Immature natural killer cell (primary cell): ENCODE measurements at regions not wholly inside any gene's neighbourhood (a gene's known extent, or its start where the extent isn't known, plus 50 kb on each side); places are given as distances from the start of the nearest gene placed in this dataset.
A peak's percentile ranks its signal among the peaks of the same experiment; 100 is the strongest.

Experiments used
- DNase-seq, 3 donors: peaks; one replicate each; pipeline ENCODE4 v3.0.0; 2022; ENCODE audit warnings: mixed read lengths in 1 of 3
- H3K27ac Mint-ChIP-seq, 6 donors: one replicate each; pipeline ENCODE4 v1.8.0; 2020; ENCODE audit warnings: mixed read lengths in 6 of 6, mild to moderate bottlenecking in 5 of 6, inconsistent platforms in 4 of 6, moderate library complexity in 3 of 6
- H3K27me3 Mint-ChIP-seq, 3 donors: one replicate each; pipeline ENCODE4 v1.8.0; 2020 to 2021; ENCODE audit warnings: low read depth in 3 of 3, mild to moderate bottlenecking in 3 of 3, mixed read lengths in 3 of 3, moderate library complexity in 3 of 3, inconsistent platforms in 1 of 3
- H3K36me3 Mint-ChIP-seq, 3 donors: one replicate each; pipeline ENCODE4 v1.8.0; 2020; ENCODE audit warnings: mixed read lengths in 3 of 3, inconsistent platforms in 2 of 3, mild to moderate bottlenecking in 2 of 3
- H3K4me1 Mint-ChIP-seq, 2 donors: one replicate each; pipeline ENCODE4 v1.8.0; 2020; ENCODE audit warnings: inconsistent platforms in 2 of 2, mild to moderate bottlenecking in 2 of 2, mixed read lengths in 2 of 2, moderate library complexity in 1 of 2
- H3K4me3 Mint-ChIP-seq, 5 donors: one replicate each; pipeline ENCODE4 v1.8.0; 2020; ENCODE audit warnings: mild to moderate bottlenecking in 5 of 5, mixed read lengths in 5 of 5, inconsistent platforms in 3 of 5, moderate library complexity in 3 of 5
- H3K9me3 Mint-ChIP-seq, 6 donors: one replicate each; pipeline ENCODE4 v1.8.0; 2020; ENCODE audit warnings: mild to moderate bottlenecking in 6 of 6, mixed read lengths in 6 of 6, inconsistent platforms in 4 of 6, moderate library complexity in 3 of 6

DNA sequence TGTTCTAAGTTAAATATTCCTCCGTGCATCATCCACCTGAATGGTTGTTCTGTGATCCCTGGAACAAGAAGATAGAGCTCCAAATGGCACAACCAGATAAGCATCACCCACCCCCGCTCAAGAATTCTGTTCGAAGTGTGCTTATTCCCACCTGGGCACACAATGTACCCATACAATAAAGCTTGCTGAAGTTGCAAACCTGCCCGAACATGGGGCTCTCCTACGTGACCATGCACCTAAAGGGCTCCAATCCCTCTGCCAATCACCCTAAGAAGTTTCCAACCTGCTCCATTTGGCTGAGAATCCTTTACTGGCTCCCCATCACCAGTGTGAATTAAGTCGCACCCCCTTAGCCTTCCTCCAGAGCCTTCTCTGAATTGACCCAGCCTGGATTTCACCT is 1157.4 kb downstream of the TBC1D22A start:
- H3K4me1 Mint-ChIP-seq, result peaks cover 5 to 25% of the 10 kb centered on the region in 2 donors

GRCh38 chr22:47919001-47919441 is 1156.6 kb downstream of the TBC1D22A start:
- DNase-seq, result no peak
- peaks cover 5 to 25% of the 10 kb centered on the region in 2 donors for H3K4me1 Mint-ChIP-seq
- peaks cover 2 to 14% (median 13%) of the 10 kb centered on the region in 3 donors for H3K27me3 Mint-ChIP-seq
- H3K9me3 Mint-ChIP-seq, result no peaks in the 10 kb centered on the region
- peak overlapping the region in 4 of 5 donors; percentile 46 to 73 (median 48) for H3K4me3 Mint-ChIP-seq
- H3K27ac Mint-ChIP-seq, result no peak overlapping the region
- no peaks in the 10 kb centered on the region for H3K36me3 Mint-ChIP-seq

More for the DNA sequence above, 1157.4 kb downstream of the TBC1D22A start:
- H3K36me3 Mint-ChIP-seq, result no peaks in the 10 kb centered on the region
- no peaks in the 10 kb centered on the region for H3K9me3 Mint-ChIP-seq
- no peak overlapping the region for H3K4me3 Mint-ChIP-seq
- H3K27me3 Mint-ChIP-seq, result peaks cover 0 to 13% (median 12%) of the 10 kb centered on the region in 3 donors
- no peak for DNase-seq
- H3K27ac Mint-ChIP-seq, result no peak overlapping the region

GRCh38 chr22:47918276-47918921 is 1155.9 kb downstream of the TBC1D22A start:
- DNase-seq, result peak in 2 of 3 donors; percentile 65 to 68
- Mint-ChIP-seq H3K4me1 (peaks cover 5 to 25% of the 10 kb centered on the region in 2 donors), H3K27me3 (peaks cover 5 to 14% (median 8%) of the 10 kb centered on the region in 3 donors), H3K4me3 (peak overlapping the region in 4 of 5 donors; percentile 46 to 73 (median 48)), H3K36me3 (no peaks in the 10 kb centered on the region), H3K27ac (peak overlapping the region in 2 of 6 donors; percentile 47 to 67), H3K9me3 (no peaks in the 10 kb centered on the region)

GRCh38 chr22:47914481-47915097 is 1152.1 kb downstream of the TBC1D22A start:
- H3K4me3 Mint-ChIP-seq, result no peak overlapping the region
- H3K27me3 Mint-ChIP-seq, result peaks cover 11 to 13% (median 12%) of the 10 kb centered on the region in 3 donors
- H3K4me1 Mint-ChIP-seq, result peaks cover 5 to 22% of the 10 kb centered on the region in 2 donors
- peaks cover 0 to 16% (median 11%) of the 10 kb centered on the region in 6 donors for H3K9me3 Mint-ChIP-seq
- peaks cover 4 to 10% (median 8%) of the 10 kb centered on the region in 3 donors for H3K36me3 Mint-ChIP-seq
- no peak for DNase-seq
- H3K27ac Mint-ChIP-seq, result no peak overlapping the region

DNA sequence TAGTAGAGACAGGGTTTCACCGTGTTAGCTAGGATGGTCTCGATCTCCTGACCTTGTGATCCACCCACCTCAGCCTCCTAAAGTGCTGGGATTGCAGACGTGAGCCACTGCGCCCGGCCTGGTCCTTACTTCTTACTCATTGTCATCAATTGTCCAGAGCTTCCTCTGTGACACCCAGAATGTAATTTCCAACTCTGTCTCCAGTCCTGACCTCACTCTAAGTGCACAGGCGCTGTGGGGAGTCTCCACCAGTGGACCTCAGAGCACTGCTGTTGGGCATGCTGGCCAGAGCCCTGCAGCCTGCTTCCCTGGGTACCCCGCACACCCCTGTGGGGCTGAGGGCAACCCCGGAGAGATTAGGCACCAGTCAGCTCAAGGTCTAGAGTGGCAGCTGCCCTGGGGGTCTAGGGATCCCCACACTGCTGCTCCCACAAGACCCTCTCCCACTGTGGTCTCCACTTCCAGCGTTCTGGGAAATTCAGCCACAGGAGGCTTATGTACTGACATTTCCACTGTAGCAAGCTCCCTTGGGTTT is 1140.3 kb downstream of the TBC1D22A start:
- no peaks in the 10 kb centered on the region for H3K4me1 Mint-ChIP-seq
- H3K9me3 Mint-ChIP-seq, result no peaks in the 10 kb centered on the region
- no peak overlapping the region for H3K4me3 Mint-ChIP-seq
- no peak for DNase-seq
- no peak overlapping the region for H3K27ac Mint-ChIP-seq
- H3K27me3 Mint-ChIP-seq, result peaks cover 3 to 9% (median 5%) of the 10 kb centered on the region in 3 donors
- H3K36me3 Mint-ChIP-seq, result no peaks in the 10 kb centered on the region

DNA sequence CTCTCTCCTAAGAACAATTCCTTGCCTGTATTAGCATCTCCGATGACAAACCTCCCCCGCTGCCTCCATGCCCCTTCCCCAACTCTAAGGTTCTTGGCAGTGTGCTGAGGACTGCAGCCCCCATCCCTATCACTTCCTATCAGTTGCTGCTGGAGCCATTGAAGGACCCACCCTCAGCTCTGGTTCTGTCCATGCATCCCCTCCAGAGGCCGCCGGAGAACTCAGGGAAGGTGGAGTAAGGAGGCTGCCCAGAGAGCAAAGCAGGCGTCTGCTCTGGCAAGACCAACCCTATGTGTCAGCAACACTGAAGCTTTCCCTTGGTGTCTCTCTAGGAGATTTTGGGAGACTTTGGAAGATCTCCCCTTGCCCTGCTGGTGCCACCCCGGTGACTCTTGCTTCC is 1139.5 kb downstream of the TBC1D22A start:
- H3K9me3 Mint-ChIP-seq, result no peaks in the 10 kb centered on the region
- H3K4me3 Mint-ChIP-seq, result no peak overlapping the region
- H3K4me1 Mint-ChIP-seq, result no peaks in the 10 kb centered on the region
- H3K36me3 Mint-ChIP-seq, result no peaks in the 10 kb centered on the region
- H3K27ac Mint-ChIP-seq, result no peak overlapping the region
- no peak for DNase-seq
- peaks cover 3 to 8% (median 5%) of the 10 kb centered on the region in 3 donors for H3K27me3 Mint-ChIP-seq

DNA sequence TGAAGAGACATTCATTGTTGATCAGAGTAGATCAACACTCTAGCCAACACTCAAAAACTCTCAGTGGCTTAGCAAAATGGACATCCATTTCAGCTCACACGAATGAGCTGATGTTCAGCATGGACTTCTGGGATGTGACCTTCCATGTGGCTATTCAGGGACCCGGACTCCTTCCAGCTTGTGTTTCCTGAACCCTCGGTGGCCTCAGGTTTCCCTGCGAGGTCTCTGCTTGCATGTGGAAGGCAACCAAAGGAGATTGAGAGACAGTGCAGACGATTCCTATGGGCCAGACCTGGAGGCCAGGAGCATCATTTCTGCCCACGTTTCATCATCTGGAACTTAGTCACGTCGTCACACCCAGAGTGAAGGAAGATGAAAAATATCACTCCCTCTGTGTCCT is 1137.4 kb downstream of the TBC1D22A start:
- H3K27me3 Mint-ChIP-seq, result peaks cover 0 to 6% (median 6%) of the 10 kb centered on the region in 3 donors
- H3K27ac Mint-ChIP-seq, result no peak overlapping the region
- H3K9me3 Mint-ChIP-seq, result peaks cover 0 to 5% (median 0%) of the 10 kb centered on the region in 6 donors
- no peaks in the 10 kb centered on the region for H3K4me1 Mint-ChIP-seq
- no peaks in the 10 kb centered on the region for H3K36me3 Mint-ChIP-seq
- no peak overlapping the region for H3K4me3 Mint-ChIP-seq
- no peak for DNase-seq

- Mint-ChIP-seq H3K9me3 (peaks cover 0 to 11% (median 4%) of the 10 kb centered on the region in 6 donors), H3K27me3 (peaks cover 0 to 6% (median 4%) of the 10 kb centered on the region in 3 donors), H3K36me3 (no peaks in the 10 kb centered on the region), H3K27ac (no peak overlapping the region), H3K4me3 (no peak overlapping the region), H3K4me1 (no peaks in the 10 kb centered on the region)
- no peak for DNase-seq
These were observed 1136.5 kb downstream of the TBC1D22A start for GRCh38 chr22:47898946-47899345.

DNA sequence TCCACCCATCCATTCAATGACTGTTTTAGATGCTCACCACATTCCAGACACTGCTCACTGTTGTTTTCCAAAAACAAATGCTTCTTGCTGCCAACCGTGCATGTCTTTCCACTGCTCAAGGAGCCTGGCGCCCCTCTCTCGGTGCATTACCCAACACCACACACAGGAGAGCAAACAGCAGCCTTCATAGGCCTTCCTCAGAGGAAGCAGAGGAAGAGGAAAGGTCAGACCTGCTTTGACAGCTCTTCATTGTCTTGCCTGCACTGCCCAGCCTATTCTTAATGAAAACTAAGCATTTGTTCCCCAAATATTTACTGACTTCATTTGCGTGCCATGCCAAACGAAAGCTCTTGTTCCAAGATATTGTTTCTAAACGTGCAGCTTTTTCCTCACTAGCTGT is 1129.2 kb downstream of the TBC1D22A start:
- Mint-ChIP-seq H3K4me3 (no peak overlapping the region), H3K27ac (no peak overlapping the region)
- DNase-seq, result no peak

GRCh38 chr22:47888817-47889216 is 1126.4 kb downstream of the TBC1D22A start:
- H3K36me3 Mint-ChIP-seq, result no peaks in the 10 kb centered on the region
- H3K27me3 Mint-ChIP-seq, result peaks cover 5 to 13% (median 6%) of the 10 kb centered on the region in 3 donors
- no peak for DNase-seq
- H3K9me3 Mint-ChIP-seq, result peaks cover 0 to 1% (median 0%) of the 10 kb centered on the region in 6 donors
- H3K4me1 Mint-ChIP-seq, result no peaks in the 10 kb centered on the region
- no peak overlapping the region for H3K27ac Mint-ChIP-seq
- H3K4me3 Mint-ChIP-seq, result no peak overlapping the region

More for the DNA sequence above, 1129.2 kb downstream of the TBC1D22A start:
- no peaks in the 10 kb centered on the region for H3K36me3 Mint-ChIP-seq
- no peaks in the 10 kb centered on the region for H3K4me1 Mint-ChIP-seq
- peaks cover 5 to 14% (median 6%) of the 10 kb centered on the region in 3 donors for H3K27me3 Mint-ChIP-seq
- H3K9me3 Mint-ChIP-seq, result peaks cover 0 to 13% (median 4%) of the 10 kb centered on the region in 6 donors

GRCh38 chr22:47884775-47885174 is 1122.3 kb downstream of the TBC1D22A start:
- Mint-ChIP-seq H3K36me3 (no peaks in the 10 kb centered on the region), H3K4me1 (no peaks in the 10 kb centered on the region), H3K9me3 (no peaks in the 10 kb centered on the region), H3K27ac (no peak overlapping the region), H3K27me3 (peaks cover 0 to 4% (median 4%) of the 10 kb centered on the region in 3 donors), H3K4me3 (no peak overlapping the region)
- DNase-seq, result no peak

DNA sequence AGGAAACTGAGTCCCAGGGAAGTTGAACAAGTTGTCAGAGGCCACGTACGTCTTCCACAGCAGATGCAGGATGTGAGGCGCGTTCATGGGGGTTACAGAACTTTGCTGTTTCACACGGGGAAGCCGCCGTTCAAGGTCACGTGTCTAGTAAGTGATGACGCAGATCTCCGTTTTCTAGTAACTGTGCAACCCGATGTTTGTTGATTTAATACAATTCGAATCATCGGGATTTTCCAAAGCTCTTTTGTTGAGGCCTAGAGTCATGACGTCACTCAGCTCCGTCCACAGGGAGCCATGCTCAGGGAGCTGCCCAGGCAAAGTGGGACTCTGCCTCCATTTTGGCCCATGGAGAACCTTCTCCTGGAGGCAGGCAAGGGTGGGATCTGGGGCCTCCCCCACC is 1121.8 kb downstream of the TBC1D22A start:
- H3K4me1 Mint-ChIP-seq, result no peaks in the 10 kb centered on the region
- H3K36me3 Mint-ChIP-seq, result no peaks in the 10 kb centered on the region
- no peaks in the 10 kb centered on the region for H3K9me3 Mint-ChIP-seq
- DNase-seq, result no peak
- no peak overlapping the region for H3K4me3 Mint-ChIP-seq
- H3K27me3 Mint-ChIP-seq, result peaks cover 0 to 4% (median 2%) of the 10 kb centered on the region in 3 donors
- H3K27ac Mint-ChIP-seq, result no peak overlapping the region

GRCh38 chr22:47883757-47884156 is 1121.3 kb downstream of the TBC1D22A start:
- Mint-ChIP-seq H3K9me3 (no peaks in the 10 kb centered on the region), H3K36me3 (no peaks in the 10 kb centered on the region), H3K4me1 (no peaks in the 10 kb centered on the region), H3K4me3 (no peak overlapping the region), H3K27me3 (peaks cover 0 to 4% (median 2%) of the 10 kb centered on the region in 3 donors), H3K27ac (no peak overlapping the region)
- no peak for DNase-seq

DNA sequence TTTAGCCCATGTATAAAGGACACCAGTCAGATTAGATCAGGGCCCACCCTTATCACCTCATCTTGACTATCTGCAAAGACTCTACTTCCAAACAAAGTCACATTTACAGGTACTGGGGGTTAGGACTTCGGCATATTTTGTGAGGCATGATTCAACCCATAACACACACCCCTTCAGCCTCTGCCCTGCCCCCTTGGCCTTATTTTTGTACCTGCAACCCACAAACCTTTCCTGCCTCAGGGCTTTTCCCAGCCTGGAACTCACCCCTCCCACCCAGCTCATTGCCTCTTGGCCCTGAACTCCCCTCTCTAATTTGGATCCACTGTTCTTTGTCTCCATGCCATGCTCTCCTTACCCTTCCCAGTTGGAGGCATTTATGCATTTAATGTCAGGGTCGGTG is 1116.9 kb downstream of the TBC1D22A start:
- Mint-ChIP-seq H3K27ac (no peak overlapping the region), H3K36me3 (no peaks in the 10 kb centered on the region), H3K4me3 (no peak overlapping the region), H3K27me3 (peaks cover 2 to 10% (median 3%) of the 10 kb centered on the region in 3 donors), H3K9me3 (no peaks in the 10 kb centered on the region), H3K4me1 (no peaks in the 10 kb centered on the region)
- no peak for DNase-seq
